ENCODE measurements at regions not wholly inside any gene's neighbourhood (a gene's known extent, or its start where the extent isn't known, plus 50 kb on each side); places are given as distances from the start of the nearest gene placed in this dataset.
"Not testable (repeated sequence)": the region's sequence is repeated elsewhere in the genome, so short reads cannot be mapped to it uniquely, and the experiment has no call there.

DNA sequence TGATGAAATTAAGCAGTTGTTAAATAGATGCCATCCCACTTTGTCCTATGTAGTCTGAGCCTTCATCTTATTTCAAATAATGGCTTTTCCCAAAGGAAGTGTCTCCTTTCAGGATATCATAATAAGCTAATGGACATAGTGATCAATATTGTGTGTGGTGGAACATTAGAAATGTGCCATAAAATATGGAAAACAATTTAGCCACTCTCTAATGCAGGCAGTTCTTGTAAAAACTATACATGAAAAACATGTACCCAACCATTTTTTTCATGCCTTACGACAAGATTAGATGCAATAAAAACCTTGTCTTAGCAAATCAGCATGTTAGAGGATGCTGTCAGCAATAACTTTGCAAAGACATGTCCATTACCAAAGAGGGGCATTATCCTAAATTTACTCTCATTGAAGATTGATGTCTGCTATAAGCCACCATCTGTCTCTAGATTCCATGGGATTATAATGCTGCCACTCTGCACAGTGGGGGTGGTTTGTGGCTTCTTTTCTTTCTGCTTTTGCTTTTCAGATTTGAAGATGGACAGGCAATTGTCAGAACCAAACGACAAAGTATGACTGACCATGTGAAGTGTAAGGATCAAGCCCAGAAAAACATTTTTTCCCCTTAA lies 724.0 kb upstream of the ZNF608 start:
- DNase-seq (ENCODE audit: low spot score): no peak

DNA sequence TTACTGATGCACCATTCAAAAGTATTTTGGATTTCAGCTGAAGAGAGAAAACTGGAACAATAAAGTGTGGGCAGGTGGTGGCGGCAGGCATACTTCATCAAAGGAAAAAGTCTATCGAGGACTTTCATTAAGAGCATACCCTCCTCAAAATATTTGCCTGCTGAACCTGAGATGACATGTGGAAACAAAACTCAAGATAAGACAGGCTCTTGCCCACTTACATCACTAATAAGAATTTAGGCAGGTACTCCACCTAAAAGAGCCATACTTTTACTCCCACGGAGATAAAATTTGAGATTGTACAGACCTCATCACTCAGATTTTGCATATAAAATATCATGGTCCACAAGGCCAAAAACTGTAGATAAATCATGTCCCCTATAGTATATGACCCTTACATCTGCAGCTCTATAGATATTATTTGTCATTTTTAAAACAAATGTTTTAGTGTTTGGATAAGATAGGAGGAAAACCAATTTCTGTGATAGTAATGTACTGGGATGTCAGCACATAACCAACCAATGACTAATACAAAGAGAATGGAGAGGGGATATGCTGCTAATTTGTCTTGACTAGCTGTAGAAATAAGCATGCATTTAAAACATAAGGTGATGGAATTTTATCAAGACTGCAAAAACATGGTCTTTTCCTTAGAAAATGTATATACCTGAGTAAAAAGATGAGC lies 730.6 kb upstream of the ZNF608 start:
- DNase-seq (ENCODE audit: low spot score): no peak

DNA sequence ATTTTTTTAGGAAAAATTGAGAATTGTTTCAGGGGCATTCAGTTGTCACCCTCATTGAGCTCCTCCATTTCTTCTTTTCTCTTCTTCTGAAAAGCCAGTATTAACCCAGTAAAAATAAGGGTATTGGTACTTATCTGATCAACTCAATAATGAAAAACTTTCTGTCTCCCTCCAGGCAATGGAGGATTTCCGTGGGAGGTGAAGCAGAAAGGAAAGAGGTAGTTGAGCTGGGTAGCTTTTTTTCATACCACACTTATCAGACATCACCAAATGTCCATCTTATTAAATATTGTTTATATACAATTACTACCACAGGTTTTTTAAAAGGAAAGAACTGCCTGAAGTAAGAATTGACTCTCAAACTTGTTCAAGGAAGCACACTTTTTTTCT lies 731.1 kb upstream of the ZNF608 start:
- no peak for DNase-seq (ENCODE audit: low spot score)

DNA sequence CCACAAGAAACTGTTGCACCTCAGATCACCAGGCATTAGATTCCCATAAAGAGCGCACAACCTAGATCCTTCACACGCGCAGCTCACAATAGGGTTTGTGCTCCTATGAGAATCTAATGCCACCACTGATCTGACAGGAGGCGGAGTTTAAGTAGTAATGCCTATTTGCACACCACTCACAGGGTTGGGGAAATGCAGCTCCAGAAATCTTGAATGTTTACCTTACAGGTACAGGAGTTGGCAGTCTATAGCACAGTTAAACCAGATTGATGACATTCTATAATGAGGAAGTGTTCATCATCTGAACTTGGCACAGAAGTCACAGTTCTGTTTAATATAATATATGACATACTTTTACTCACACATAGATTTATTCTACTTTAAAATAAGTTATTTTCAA lies 732.2 kb upstream of the ZNF608 start:
- DNase-seq (ENCODE audit: low spot score): no peak

DNA sequence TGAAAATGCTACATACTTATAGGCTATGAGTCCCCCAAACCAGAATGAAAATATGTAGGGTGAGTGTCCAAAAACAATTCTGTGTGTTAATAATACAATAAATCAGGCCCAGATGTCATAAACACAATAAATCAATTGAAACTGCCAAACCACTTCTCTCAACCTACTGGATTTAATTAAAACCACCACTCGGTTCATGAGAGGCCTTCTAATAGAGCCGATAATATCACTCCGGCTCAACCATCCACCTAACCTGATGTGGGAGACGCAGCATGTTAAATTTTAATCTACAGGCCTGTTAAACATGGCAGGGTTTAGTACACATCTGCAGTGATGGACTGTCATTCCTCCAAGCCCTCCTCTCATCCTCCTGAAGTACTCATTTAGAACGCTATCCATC lies 734.5 kb upstream of the ZNF608 start:
- no peak for DNase-seq (ENCODE audit: low spot score)

DNA sequence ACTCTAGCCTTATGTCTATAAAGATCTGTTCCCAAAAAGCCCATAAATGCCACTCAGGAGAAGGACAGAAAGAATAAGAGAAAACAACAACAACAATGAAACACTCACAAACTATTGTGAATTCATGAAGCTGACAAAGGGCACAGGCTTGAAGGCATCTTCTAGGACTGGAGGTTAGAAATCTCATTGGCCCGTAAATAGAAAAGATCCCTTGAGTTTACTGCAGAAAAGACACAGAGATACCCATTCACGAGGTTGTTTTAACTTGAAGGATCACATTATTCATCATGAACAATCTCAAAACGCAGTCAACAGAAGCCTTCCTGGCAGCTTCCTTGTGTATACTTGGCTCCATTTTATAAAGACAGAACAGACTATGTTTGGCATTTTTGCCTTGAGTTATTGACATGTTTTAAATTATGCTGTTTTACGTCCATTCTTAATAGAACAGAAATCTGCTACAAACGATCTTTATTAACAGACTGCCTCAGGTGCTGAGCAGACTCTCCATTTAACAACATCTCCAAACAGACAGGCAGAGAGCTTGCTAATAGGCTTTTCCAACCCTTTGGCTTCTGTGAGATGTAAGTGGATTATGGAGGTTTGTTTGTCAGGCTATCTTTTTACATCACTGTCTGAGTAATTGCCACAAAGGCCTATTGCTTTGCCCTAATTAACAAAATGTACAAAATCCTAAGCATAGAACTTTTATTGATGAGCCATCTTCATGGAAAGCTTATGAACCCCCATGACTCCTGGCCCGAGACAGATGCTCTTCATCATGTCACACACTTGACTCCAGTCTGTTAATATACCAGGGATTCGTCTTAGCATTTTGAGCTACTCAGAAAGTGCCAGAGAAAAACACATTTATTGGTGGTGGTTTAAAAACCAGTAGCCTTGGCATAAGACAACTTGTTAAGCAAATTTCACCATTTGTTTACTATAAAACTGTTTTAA lies 735.3 kb upstream of the ZNF608 start:
- DNase-seq (ENCODE audit: low spot score): no peak

DNA sequence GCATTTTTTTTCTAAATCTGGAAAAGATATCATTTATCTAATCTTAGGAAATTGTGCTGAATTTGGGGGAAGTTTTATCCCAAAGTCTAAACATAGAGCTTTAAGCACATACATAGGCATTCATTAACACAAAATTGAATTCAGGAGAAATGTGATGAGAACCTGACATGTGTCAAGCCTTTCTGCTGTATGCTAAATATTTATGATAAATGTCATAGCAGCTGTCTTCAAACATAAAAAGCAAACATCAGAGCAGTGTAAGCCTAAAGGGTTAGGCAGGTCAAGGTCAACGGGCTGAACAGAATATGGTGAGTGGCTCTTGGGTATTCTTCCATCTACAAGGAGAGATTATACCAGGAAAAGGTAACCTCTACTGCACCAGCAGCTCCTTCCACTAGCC lies 737.2 kb upstream of the ZNF608 start:
- no peak for DNase-seq (ENCODE audit: low spot score)

DNA sequence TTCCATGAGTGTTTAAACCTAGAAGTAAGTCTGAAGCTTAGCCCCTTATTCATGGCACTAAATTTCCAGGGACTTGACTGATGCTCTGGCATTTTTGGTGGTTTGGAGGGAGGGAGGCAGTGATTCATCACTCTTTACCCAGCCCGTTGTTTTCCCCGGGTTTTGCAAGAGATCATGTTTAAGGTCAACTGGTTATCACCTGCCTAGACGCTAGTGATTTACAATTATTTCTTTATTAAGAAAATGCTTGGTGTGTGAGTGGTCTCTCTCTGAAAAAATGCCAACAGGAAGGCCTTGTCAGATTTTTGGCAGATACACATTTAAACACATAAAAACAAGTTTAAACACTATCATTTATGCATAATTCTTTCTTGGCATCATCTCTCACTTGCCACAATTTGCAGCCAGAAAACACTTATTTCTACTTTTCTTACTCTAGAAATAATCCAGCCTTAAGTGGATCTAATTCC lies 737.9 kb upstream of the ZNF608 start:
- DNase-seq (ENCODE audit: low spot score): no peak

DNA sequence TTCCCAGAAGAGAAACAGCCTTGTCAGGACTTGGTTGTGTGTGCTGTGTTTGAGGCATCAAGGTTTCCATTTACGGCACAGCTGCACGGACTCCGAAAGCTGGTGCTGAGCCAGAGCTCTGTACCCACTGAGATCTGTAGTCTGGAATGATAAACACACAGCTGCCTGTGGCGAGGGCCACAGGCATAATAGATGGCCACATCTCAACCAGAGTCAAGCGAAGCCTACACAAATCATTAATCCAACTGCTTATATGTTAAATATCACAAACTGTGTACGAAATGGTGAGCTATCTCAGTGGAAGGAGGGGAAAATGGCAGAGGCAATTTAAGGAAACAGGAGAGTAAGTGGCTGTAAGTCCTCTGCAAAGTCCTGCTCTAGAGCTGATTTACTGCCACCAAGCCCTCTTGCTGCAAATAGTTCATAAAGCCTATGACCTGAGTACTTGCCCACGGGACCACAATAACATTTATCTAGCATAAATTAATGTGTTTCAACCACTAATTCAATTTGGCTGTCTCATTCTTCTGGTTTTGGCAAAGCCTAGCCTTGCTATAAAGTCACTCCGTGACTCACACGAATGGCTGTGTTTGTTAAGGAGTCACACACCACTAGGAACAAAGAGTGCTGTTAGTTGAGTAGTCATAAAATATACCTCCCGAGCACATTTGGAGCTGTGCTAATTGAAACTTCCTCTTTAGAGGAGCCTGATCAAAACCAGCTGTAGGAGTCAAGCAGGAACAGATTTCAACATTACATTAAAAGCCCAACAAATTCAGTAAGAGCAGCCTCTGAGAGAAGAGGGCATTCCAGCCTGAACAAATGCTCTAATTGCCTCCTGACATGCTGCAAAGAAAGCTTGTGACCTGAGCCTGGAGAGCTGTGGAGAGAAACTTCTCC lies 738.6 kb upstream of the ZNF608 start:
- no peak for DNase-seq (ENCODE audit: low spot score)

DNA sequence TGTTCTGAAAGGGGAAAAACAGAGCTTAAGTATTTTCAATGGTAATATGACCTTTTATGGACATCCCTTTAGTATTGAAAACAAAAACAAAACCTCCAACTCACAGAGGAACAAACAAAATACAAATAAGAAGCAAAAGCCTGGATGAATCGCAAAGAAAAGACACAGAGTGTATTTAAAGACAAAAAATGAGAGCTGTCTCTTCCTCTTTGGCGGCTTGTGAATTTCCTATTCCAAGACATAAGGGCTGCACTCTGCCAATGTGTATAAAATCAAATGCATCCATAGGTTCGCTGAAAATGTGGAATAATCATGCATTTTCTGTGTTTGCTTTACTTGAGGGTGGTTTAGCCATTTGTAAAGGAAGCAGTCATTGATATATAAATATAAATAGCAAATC lies 739.3 kb upstream of the ZNF608 start:
- no peak for DNase-seq (ENCODE audit: low spot score)

DNA sequence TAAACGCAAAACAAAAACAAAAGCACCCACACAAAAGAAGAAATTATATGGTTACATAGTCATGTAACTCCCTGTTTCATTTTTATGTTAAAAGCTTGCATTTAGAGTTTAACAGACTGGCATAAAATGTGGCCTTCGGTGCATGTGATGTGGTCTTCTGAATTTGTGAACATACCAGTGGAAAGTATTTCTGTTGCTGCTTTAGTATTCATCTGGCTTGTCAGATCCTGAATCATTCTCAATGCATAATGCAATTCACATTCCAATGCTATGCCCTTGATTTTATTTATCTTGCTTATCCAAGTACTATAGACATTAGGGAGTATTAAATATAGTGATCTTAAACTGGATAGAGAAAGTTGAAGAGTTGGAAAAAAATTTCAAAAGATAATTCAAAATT lies 740.2 kb upstream of the ZNF608 start:
- no peak for DNase-seq (ENCODE audit: low spot score)

DNA sequence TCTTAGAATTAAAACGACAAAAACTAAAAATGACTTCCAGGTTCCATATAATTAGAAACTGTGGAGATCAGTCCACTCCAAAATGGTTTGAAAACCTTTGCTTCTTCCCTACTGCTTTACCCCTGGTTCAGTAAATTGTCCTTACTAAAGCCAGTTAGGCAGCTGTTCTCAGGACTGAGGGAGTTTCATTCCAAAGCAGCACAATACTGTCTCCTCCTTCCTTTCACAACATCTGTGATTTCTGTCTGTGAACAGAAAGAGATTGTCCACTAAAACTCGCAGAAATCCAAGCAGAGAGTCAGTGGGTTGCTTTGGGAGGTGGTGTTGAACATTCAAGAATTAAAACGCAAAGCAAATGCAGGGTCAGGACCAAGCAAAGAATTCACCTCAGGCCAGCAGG lies 740.8 kb upstream of the ZNF608 start:
- no peak for DNase-seq (ENCODE audit: low spot score)

DNA sequence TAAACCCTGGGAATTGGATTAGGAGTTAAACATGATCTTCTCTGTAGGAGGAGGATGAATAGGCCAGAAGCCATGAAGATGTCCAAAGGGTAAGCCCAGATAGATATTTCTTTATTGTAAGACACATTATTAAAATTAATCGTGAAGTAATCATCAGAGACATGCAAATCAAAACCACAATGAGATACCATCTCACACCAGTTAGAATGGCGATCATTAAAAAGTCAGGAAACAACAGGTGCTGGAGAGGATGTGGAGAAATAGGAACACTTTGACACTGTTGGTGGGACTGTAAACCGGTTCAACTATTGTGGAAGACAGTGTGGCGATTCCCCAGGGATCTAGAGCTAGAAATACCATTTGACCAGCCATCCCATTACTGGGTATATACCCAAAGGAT lies 741.2 kb upstream of the ZNF608 start:
- not testable (repeated sequence) for DNase-seq (ENCODE audit: low spot score)

DNA sequence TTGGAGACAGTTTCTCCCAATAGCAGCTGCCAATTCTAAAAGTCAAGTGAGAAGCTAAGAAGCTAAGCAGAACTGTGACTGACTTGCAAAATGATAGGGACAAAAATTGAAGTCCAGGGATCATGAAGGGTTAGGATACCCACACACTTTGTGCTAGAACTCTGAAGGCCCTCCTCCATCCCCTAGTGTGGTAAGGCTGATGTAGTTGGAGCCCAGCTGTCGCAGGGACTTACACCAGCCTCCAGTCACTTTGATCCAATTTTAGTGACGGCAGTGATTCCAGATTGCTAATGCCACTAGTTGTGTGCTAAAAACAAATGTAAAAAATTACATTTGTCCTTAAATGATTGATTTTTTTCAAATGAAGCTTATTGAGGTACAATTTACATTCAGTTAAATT lies 742.7 kb upstream of the ZNF608 start:
- DNase-seq (ENCODE audit: low spot score): no peak

DNA sequence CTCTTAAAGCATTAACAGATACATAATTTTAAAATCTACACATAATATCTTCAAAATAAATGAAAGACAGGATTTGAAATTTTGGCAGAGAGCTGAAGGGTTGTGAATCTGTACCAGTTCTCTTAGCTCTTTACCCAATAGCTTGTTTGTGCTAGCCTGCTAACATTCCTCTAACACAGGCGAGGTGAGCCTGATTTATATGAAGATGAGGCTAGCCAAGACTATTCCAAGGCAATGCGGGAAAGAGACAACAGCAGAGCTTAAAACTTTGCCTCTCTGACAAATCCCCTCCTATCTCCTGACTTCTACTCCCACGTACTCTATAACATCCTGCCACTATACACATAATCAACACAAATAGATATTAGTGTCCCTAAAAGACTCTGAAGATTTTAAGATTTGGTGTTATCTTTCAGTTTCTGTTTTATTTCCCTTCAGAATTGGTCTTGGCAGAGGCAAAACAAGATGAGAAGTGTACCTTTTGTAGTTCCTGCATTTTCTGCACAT lies 745.6 kb upstream of the ZNF608 start:
- DNase-seq (ENCODE audit: low spot score): no peak

DNA sequence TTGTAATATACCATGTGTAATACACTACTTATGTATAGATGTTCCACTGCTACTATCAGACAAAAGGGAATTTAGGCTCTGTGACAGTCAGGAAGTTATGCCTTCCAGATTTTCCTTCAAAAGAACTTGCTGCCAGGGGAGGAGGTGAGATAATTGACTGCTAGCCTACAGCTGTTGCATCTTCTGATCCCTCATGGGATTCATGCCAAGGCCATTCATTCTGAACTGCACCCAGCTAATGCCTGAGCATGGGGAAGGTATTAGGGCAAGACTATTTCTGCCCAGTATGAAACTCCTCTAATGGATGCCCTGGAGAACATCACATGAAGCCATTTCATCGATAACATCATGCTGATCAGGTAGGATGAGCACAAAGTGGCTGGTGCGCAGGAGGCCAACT lies 746.5 kb upstream of the ZNF608 start:
- no peak for DNase-seq (ENCODE audit: low spot score)

DNA sequence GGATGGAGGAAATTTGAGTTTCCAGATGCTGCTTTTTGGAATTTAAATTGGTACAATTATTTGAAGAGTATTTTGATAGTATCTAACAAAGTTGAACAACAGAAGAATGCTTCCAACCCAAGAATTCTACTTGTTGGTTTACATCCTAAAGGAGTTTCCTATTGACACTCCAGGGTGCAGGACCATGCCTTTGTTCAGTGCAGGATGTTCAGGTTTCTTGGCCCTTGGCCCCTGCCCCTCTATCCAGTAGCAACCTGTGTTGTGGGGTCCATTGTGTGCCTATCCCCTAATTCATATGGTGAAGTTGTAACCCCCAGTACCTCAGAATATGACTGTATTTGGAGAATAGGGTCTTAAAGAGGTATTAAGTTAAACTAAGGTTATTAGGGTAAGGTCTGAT lies 750.0 kb upstream of the ZNF608 start:
- no peak for DNase-seq (ENCODE audit: low spot score)

DNA sequence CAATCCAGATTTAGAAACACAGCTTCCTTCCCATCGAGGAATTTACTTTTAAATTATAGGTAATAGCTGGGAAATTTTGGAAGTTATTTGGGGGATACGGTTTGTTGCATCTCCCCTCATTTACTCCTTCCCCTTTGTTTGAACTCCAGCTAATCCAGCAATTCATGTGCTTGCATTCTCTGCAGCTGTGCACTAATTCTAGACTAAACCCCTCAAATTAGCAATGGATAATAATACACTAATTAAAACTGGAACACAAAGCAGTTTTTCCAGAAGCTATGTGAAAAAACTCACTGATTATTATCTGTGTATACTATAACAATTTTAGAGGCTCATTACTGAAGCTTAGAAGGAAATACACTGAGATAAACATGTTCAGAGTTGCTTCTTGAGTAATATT lies 751.2 kb upstream of the ZNF608 start:
- DNase-seq (ENCODE audit: low spot score): no peak

DNA sequence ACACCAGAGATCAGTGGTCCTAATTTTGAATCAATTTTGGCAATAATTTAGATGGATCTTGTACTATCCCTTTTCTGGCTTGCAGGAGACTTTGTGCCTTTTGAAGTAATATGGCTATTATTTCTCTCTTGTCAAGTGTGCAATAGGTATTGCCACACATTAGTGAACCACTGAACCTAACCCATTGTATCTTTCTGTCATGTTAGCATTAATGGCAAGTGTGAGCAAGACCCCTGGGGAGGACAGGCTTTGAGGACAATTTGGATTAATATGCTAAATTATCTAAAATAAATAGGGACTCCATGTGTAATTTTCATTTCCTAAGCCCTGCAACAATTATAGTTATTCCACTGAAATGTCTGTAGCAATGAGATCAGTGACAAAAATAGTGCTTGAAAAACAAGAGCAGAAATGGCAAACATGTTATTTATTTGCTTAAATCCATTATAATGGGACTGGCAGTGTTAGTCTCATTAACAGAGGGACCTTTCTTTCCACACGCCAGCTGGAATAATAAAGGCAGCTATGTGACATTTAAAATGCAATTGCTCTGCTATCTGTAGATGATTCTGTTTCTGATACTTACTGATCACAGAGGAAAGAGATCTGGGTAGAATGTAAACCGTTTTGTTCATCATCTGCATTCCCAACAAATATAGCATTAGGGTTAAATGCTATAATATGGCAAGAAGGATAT lies 753.3 kb upstream of the ZNF608 start:
- no peak for DNase-seq (ENCODE audit: low spot score)

DNA sequence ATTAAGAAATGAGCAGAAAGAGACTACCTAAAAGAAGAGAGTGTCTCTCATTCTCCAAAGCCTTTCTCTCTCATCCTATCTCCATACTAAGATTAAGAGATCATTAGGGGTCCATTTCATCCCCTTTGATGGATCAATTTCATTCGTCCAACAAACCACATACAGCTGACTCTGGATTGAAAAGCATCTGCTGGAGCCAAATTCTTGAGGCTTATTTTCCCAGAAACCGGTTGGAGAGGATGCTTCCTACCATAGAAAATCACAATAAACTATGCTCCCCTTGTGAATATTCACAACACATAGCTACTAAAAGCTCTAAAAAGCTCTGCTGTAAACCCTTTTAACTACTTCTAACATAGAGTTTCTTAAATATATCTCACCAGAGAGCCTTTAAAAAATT lies 755.0 kb upstream of the ZNF608 start:
- DNase-seq (ENCODE audit: low spot score): no peak

DNA sequence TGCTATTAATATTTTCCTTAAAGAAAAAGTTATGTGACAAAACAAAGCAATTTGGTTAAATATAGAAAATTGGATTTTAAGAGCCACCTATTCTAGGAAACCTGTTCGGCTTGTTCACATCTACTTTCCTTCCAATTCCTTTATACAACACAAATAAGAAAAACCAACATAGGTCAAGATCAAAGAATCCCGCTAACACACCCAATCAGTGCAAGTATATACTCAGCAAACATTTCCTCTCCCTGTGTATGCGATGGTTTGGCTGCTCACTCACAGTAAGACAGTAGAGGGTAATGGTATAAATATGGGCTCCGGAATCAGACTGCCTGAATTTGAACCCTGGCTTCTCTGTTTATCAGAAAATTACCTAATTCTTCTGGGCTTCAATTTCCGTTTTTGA lies 757.5 kb upstream of the ZNF608 start:
- DNase-seq (ENCODE audit: low spot score): no peak
